HG03432 (cell line): ENCODE measurements at regions not wholly inside any gene's neighbourhood (a gene's known extent, or its start where the extent isn't known, plus 50 kb on each side); places are given as distances from the start of the nearest gene placed in this dataset.
"Not testable (repeated sequence)": the region's sequence is repeated elsewhere in the genome, so short reads cannot be mapped to it uniquely, and the experiment has no call there.

ENCODE experiments used
- ATAC-seq: cut with Tn5 transposase; IDR thresholded peaks from one replicate; pipeline ENCODE4 v1.9.1; 2021; ENCODE audit warnings: mild to moderate bottlenecking, moderate library complexity; ENCODE audit not compliant: unreplicated experiment

- ATAC-seq: no peak
Measured at GRCh38 chr5:57915536-57915935, 432.9 kb upstream of the ACTBL2 start.

GRCh38 chr5:57911438-57911837 lies 428.8 kb upstream of the ACTBL2 start:
- no peak for ATAC-seq

- ATAC-seq: no peak
Measured at GRCh38 chr5:57906671-57907070, 424.1 kb upstream of the ACTBL2 start.

DNA sequence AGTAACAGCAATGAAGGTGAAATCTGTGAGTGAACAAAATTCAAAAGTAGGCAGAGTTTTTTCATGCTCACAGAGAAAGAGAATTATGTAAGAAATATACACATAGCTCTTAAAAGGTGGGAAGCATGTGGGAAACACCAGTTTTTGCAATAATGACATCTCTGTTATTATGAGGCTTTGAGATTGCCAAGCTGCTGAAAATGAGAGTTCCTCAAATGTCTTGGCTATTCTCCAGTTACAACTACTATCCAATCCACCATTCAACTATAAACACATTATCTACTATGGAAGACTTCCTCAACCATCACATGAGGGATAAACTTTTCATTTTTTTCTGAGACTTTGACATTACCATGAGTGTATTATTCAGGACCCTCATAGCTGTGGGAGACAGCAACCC lies 420.8 kb upstream of the ACTBL2 start:
- ATAC-seq: no peak

DNA sequence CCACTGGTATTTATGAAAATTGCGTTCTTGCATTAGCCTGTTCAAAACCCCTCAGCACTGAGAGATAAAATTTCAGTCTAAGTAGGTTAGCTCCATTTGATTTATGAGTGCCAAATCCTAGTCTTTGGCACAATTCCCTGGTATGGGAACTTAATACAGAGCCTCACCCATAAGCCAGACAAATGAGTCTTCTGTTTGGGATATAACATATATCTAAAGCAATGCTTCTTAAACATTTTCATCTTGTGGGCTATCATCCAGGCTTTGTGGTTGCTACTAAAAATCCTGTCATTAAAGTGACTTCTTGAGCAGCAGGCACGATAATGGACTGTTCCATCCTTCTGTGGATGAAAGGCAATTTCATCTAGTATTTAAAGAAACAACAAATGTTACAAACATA lies 419.5 kb upstream of the ACTBL2 start:
- no peak for ATAC-seq

DNA sequence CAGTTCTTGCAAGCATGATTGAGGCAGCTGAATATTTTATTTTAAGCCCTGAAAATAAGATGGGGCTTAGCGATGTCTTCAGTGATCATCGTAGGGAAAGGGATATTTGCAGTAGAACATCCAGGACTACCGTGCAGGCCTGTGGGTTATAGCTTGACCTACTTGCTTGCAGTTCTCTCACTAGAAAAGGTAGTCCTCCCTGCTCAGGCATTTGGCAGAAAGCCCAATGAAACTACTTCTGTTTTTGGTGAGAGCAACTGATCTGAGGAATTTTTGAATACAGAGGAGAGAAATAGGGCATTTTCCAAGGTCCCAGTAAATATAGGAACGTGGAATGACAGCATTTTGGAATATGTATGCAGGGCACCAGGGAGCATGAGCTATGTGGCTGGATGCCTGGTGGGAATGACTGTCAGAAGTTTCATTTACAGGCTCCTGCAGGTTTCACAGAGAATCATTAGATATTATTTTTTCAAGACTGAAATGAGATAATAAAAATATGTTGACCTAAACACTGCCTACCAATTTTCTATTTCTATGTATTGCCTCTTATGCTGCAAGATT lies 417.9 kb upstream of the ACTBL2 start:
- no peak for ATAC-seq

DNA sequence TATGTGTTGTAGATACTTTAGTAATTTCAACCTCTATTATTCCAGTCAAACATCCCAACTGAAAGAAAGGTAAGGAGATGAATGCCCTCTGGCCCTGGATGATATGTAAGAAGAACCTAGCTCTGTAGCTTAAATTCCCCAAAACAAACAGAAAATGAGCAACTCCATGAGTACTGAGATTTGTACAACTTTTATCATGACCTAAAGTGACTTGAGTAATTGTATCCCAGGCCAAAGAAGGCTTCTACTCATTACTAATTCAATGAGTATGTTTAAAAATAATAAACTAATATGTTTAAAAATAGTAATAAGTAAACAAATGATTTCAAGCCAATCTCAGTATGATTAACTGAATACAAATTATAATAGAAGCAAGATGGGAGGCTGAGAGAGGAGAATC lies 414.0 kb upstream of the ACTBL2 start:
- no peak for ATAC-seq

GRCh38 chr5:57895766-57896165 lies 413.2 kb upstream of the ACTBL2 start:
- no peak for ATAC-seq

DNA sequence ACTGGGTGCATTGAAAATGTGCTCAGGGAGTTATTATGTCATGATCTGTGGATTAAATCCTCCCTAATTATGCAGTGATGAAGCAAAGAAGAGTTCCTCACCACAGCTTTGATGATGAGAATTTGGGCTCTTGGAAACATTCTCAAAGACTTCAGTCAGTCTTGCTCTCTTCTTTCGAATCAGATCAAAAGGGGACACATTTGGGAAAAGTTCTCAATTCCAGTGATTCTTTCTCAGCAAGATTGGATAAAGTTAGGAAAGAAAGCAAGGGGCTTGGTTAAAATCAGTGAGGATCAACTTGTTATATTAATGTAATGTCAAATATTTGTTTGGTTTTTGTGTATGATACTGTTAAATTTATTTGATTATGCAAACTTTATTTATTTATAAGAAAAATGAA lies 411.3 kb upstream of the ACTBL2 start:
- no peak for ATAC-seq

DNA sequence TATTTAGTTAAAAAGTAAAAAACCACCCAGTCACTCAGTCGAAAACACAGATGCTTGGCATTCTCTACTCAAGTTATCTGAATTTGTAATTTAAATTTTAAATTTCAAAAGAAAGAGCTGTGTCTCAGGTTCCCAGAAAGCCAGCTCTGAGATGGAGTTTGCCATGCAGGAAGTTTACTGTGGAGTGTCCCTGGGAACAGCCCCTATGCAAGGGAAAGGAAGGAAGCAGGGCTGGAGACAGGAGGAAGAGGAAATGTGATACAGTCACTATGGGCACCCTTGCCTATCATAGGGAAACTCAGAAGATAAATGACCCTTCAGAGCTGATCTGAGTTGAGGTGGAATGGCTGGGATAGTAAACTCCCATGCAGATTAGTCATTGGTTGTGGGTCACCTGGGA lies 408.8 kb upstream of the ACTBL2 start:
- no peak for ATAC-seq

DNA sequence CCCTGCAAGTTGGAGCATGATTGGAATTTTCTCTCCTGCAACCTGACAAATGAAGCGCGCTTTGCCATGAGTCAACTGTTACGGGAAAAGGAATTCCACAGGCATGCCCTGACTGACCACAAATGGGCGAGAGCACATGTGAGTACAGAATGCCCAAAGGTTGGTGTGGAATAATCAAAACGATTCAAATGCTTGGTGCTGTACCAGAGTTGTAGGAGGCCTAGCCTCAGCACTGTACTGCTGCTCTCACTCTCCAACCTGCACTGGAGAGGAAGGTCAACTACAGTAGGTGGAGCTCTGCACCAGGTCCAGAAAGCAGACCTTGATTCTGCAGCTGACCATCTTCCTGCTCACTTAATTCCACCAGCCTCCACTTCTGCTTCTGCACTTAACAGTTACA lies 406.9 kb upstream of the ACTBL2 start:
- no peak for ATAC-seq

DNA sequence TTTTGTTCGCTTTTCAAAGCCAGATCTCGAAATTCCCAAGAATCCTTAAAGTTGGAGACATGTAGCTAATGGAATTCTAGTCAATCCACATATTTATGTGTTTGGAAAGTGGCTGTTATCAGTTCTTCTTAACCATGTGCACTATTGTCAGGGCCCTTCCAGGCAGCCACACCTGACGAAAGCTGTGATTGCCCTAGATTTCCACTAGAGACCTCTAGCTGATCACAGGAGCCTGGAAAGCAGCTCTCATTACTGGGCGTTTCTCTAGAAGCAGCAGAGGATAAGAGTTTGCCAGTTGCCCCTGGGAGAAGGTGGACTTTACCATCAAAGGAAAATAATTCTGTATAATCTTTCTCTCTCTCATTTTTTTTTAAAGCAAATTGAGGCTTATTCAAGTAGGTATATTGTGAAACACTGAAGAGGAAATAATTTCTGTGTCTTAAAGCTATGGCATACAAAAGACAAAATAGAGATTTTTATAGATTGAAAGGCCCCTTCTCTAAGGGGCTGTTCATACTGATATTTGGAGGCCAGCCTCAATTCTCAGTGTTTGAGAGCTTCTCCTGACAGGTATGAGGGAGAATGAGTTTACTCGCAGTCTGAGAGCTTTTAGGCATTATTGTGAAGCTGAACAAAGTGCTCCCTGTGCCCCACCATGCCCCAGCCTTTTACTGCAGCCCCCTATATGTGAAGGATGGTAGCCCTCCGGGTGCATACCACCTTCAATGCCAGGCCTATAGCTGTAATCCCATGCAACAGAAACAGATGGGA lies 405.4 kb upstream of the ACTBL2 start:
- ATAC-seq: no peak

- ATAC-seq: no peak
Measured at GRCh38 chr5:57884346-57885102, 401.9 kb upstream of the ACTBL2 start.

GRCh38 chr5:57880216-57880615 lies 397.6 kb upstream of the ACTBL2 start:
- ATAC-seq: no peak

GRCh38 chr5:57878301-57878722 lies 395.7 kb upstream of the ACTBL2 start:
- ATAC-seq: no peak

DNA sequence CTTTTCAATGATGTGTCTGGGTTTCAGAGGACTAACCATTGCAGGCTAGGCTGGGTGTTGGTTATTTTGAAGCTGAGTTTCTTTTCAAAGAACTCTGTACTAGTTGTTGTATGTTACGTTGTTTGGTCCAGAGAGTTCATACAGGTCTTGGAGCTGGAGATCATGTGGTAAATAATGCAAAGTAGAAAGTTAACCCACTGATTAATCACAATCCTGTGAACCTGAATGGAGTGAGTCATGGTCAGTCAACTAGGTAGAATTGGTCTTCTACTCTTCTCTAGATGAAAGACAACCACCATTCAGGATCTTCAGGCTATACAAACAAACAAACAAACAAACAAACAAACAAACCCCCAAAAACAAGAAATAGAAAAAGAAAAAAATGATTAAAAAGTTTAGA lies 388.9 kb upstream of the ACTBL2 start:
- ATAC-seq: no peak

DNA sequence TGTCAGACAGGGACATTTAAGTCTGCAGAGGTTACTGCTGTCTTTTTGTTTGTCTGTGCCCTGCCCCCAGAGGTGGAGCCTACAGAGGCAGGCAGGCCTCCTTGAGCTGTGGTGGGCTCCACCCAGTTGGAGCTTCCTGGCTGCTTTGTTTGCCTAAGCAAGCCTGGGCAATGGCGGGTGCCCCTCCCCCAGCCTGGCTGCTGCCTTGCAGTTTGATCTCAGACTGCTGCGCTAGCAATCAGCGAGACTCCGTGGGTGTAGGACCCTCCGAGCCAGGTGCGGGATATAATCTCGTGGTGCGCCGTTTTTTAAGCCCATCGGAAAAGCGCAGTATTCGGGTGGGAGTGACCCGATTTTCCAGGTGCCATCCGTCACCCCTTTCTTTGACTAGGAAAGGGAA lies 387.7 kb upstream of the ACTBL2 start:
- not testable (repeated sequence) for ATAC-seq

GRCh38 chr5:57863661-57864060 lies 381.1 kb upstream of the ACTBL2 start:
- ATAC-seq: no peak

DNA sequence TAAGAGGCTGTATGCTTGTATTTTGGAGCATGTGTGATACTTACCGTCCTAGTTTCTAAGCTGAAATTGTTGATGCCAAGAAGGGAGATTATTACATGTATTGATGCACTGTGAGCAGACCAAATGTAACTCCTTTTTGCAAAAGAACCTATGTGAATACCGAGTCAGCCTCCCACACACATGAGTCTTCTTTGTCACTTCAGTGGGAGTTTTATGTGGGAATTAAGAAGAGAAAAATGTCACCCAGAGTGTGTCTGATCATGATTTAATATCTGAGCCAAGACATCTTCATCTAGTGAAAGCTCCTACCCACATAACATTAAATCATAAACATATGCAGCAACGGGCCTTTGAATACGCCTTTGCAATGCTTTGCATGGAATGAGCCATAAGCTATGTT lies 380.3 kb upstream of the ACTBL2 start:
- no peak for ATAC-seq

GRCh38 chr5:57862471-57862911 lies 379.9 kb upstream of the ACTBL2 start:
- ATAC-seq: no peak

DNA sequence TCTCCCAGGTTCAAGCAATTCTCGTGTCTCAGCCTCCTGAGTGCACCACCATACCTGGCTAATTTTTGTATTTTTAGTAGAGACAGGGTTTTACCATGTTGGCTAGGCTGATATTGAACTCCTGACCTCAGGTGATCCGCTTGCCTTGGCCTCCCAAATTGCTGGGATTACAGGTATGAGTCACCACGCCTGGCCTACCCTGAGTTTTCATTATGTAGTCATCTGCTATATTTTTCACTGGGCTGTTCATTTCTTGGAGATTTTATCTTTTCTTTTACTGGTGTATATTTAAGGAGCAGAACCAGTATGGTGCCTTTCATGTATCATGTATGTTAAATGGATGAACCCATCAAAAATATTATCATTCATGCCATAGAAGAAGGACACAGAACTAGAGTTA lies 377.0 kb upstream of the ACTBL2 start:
- ATAC-seq: no peak

- ATAC-seq: no peak
Measured at GRCh38 chr5:57858905-57859304, 376.3 kb upstream of the ACTBL2 start.
